ENCODE measurements at regions not wholly inside any gene's neighbourhood (a gene's known extent, or its start where the extent isn't known, plus 50 kb on each side); places are given as distances from the start of the nearest gene placed in this dataset.

- no peak for TF ChIP-seq CTCF (IDR thresholded peaks at IDR 0.05; ENCODE audit: low read length)
- no peak for TF ChIP-seq EZH2 (IDR thresholded peaks at IDR 0.05; ENCODE audit: borderline replicate concordance, low read length)
Observed at GRCh38 chr11:30149998-30150397, 80.8 kb upstream of the FSHB start.

Measured in OCI-LY1 (cell line).